ENCODE measurements at regions not wholly inside any gene's neighbourhood (a gene's known extent, or its start where the extent isn't known, plus 50 kb on each side); places are given as distances from the start of the nearest gene placed in this dataset.

DNA sequence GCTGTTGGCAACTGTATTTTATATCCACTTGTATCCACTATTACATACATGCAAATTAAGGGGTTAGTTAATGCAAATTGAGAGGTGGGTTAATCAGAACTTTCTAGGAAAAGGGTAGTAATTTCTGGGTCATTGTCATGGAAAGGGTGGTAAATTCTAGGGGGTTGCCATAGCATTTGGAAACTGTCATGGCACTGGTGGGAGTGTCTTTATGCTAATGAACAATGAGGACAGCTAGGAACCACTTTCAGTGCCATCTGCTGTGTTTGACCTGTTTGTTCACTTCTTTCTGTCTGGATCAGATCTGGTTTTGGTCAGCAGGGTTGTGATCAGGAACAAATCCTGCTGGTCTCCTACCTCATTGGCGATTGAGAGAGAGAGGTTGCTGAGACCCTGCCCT is 283.3 kb upstream of the PRKCQ start:
- DNase-seq = no peak
- no peak overlapping the region for H3K23ac ChIP-seq (ENCODE audit: low read length in 2 of 2)
- H3K79me1 ChIP-seq (replicated peaks; ENCODE audit: low read length, poor library complexity, severe bottlenecking) = no peaks in the 10 kb centered on the region
- no peak overlapping the region for H3K9ac ChIP-seq (ENCODE audit: low read length)
- H3K4ac ChIP-seq (ENCODE audit: low read depth in 1 of 2, low read length in 2 of 2) = no peak overlapping the region
- peaks cover 0 to 21% of the 10 kb centered on the region in 2 experiments for H3K27me3 ChIP-seq (ENCODE audit: control insufficient read depth in 1 of 2, insufficient read depth in 1 of 2, low read length in 2 of 2)
- no peak overlapping the region for H3K27ac ChIP-seq (ENCODE audit: low read length, poor library complexity, severe bottlenecking)
- H3K9me3 ChIP-seq (ENCODE audit: control insufficient read depth, low read length) = no peaks in the 10 kb centered on the region
- H2BK120ac ChIP-seq (ENCODE audit: low read depth, low read length) = no peak overlapping the region
- H3K4me2 ChIP-seq (ENCODE audit: low read length, poor library complexity, severe bottlenecking) = no peak overlapping the region
- H3K14ac ChIP-seq (ENCODE audit: low read length in 2 of 2) = no peak overlapping the region
- H3K36me3 ChIP-seq (ENCODE audit: control insufficient read depth in 1 of 2, insufficient read depth in 2 of 2, low read depth in 1 of 2, low read length in 2 of 2) = no peaks in the 10 kb centered on the region
- no peak overlapping the region for H3K18ac ChIP-seq (ENCODE audit: low read depth in 1 of 2, low read length in 2 of 2)
- no peaks in the 10 kb centered on the region for H3K4me1 ChIP-seq (ENCODE audit: control insufficient read depth, insufficient read depth, low read depth, low read length)
- H2BK12ac ChIP-seq (ENCODE audit: low read length in 2 of 2) = no peak overlapping the region
- no peak overlapping the region for H2BK5ac ChIP-seq (ENCODE audit: low read depth, low read length, poor library complexity, severe bottlenecking)
- H2AK5ac ChIP-seq (ENCODE audit: low read length, severe bottlenecking) = no peak overlapping the region
- no peak overlapping the region for H4K91ac ChIP-seq (ENCODE audit: low read length)
- no peak overlapping the region for H4K8ac ChIP-seq (ENCODE audit: low read length)
- H2BK15ac ChIP-seq (ENCODE audit: low read depth, poor library complexity, severe bottlenecking) = no peak overlapping the region
- no peak overlapping the region for H2AFZ ChIP-seq (ENCODE audit: low read depth, low read length)
- no peak overlapping the region for H3K4me3 ChIP-seq (ENCODE audit: insufficient read depth in 1 of 2, low read depth in 1 of 2, low read length in 2 of 2)
- 100% methylated on average over 1 of the region's 1 CpG for WGBS

DNA sequence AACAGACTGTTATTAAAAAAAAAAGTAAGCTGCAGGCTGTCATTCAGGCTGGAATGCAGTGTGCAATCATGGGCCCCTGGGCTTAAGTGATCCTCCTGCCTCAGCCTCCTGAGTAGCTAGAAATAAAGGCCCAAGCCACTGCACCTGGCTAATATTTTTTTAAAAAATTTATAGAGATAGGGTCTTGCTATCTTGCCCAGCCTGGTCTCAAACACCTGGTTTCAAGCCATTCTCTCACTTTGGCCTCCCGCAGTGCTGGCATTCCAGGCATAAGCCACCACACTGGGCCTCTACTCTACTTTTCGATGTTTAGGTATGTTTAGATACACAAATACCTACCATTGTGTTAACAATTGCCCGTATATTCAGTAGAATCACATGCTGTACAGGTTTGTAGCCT is 270.4 kb upstream of the PRKCQ start:
- H3K9me3 ChIP-seq (ENCODE audit: control insufficient read depth, low read length) = no peaks in the 10 kb centered on the region
- 80% methylated on average over 1 of the region's 3 CpGs for WGBS
- H3K9ac ChIP-seq (ENCODE audit: low read length) = no peak overlapping the region
- H2AK5ac ChIP-seq (ENCODE audit: low read length, severe bottlenecking) = no peak overlapping the region
- no peak overlapping the region for H3K23ac ChIP-seq (ENCODE audit: low read length in 2 of 2)
- no peak overlapping the region for H2BK15ac ChIP-seq (ENCODE audit: low read depth, poor library complexity, severe bottlenecking)
- H3K79me1 ChIP-seq (replicated peaks; ENCODE audit: low read length, poor library complexity, severe bottlenecking) = no peaks in the 10 kb centered on the region
- no peak overlapping the region for H3K14ac ChIP-seq (ENCODE audit: low read length in 2 of 2)
- no peak overlapping the region for H2BK12ac ChIP-seq (ENCODE audit: low read length in 2 of 2)
- H3K18ac ChIP-seq (ENCODE audit: low read depth in 1 of 2, low read length in 2 of 2) = no peak overlapping the region
- H2BK120ac ChIP-seq (ENCODE audit: low read depth, low read length) = no peak overlapping the region
- no peak overlapping the region for H2AFZ ChIP-seq (ENCODE audit: low read depth, low read length)
- no peaks in the 10 kb centered on the region for H3K36me3 ChIP-seq (ENCODE audit: control insufficient read depth in 1 of 2, insufficient read depth in 2 of 2, low read depth in 1 of 2, low read length in 2 of 2)
- no peaks in the 10 kb centered on the region for H3K27me3 ChIP-seq (ENCODE audit: control insufficient read depth in 1 of 2, insufficient read depth in 1 of 2, low read length in 2 of 2)
- no peak overlapping the region for H2BK5ac ChIP-seq (ENCODE audit: low read depth, low read length, poor library complexity, severe bottlenecking)
- H3K4me2 ChIP-seq (ENCODE audit: low read length, poor library complexity, severe bottlenecking) = no peak overlapping the region
- H4K91ac ChIP-seq (ENCODE audit: low read length) = no peak overlapping the region
- no peak overlapping the region for H3K4ac ChIP-seq (ENCODE audit: low read depth in 1 of 2, low read length in 2 of 2)
- H3K4me1 ChIP-seq (ENCODE audit: control insufficient read depth, insufficient read depth, low read depth, low read length) = no peaks in the 10 kb centered on the region
- no peak overlapping the region for H4K8ac ChIP-seq (ENCODE audit: low read length)
- DNase-seq = no peak
- H3K27ac ChIP-seq (ENCODE audit: low read length, poor library complexity, severe bottlenecking) = no peak overlapping the region
- no peak overlapping the region for H3K4me3 ChIP-seq (ENCODE audit: insufficient read depth in 1 of 2, low read depth in 1 of 2, low read length in 2 of 2)

DNA sequence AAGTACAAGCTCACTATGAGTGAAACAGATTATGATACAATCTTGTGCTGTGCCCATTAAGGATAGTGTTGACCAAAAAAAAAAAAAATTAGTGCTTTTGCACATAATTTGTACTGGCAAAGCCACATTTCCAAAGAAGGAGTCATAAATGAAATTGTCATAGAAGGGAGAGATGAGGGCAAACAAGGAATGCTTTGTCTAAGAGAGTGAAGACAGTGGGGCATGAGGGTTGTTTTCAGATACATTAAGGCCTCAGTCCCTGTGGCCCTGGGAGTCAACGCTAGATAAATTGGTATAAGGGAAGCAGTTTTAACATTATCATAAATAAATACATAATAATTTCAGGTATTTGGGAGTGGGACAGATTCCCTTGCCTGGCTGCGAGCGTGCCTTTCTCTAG is 267.5 kb upstream of the PRKCQ start:
- H3K4me1 ChIP-seq (ENCODE audit: control insufficient read depth, insufficient read depth, low read depth, low read length) = no peaks in the 10 kb centered on the region
- H3K18ac ChIP-seq (ENCODE audit: low read depth in 1 of 2, low read length in 2 of 2) = no peak overlapping the region
- H3K4me2 ChIP-seq (ENCODE audit: low read length, poor library complexity, severe bottlenecking) = no peak overlapping the region
- H2AK5ac ChIP-seq (ENCODE audit: low read length, severe bottlenecking) = no peak overlapping the region
- no peaks in the 10 kb centered on the region for H3K27me3 ChIP-seq (ENCODE audit: control insufficient read depth in 1 of 2, insufficient read depth in 1 of 2, low read length in 2 of 2)
- WGBS = 98% methylated on average over 2 of the region's 3 CpGs
- H2AFZ ChIP-seq (ENCODE audit: low read depth, low read length) = no peak overlapping the region
- H3K79me1 ChIP-seq (replicated peaks; ENCODE audit: low read length, poor library complexity, severe bottlenecking) = no peaks in the 10 kb centered on the region
- H2BK12ac ChIP-seq (ENCODE audit: low read length in 2 of 2) = no peak overlapping the region
- H3K4me3 ChIP-seq (ENCODE audit: insufficient read depth in 1 of 2, low read depth in 1 of 2, low read length in 2 of 2) = no peak overlapping the region
- H3K4ac ChIP-seq (ENCODE audit: low read depth in 1 of 2, low read length in 2 of 2) = no peak overlapping the region
- H2BK15ac ChIP-seq (ENCODE audit: low read depth, poor library complexity, severe bottlenecking) = no peak overlapping the region
- no peak overlapping the region for H3K27ac ChIP-seq (ENCODE audit: low read length, poor library complexity, severe bottlenecking)
- no peak overlapping the region for H4K91ac ChIP-seq (ENCODE audit: low read length)
- no peak overlapping the region for H3K9ac ChIP-seq (ENCODE audit: low read length)
- H3K9me3 ChIP-seq (ENCODE audit: control insufficient read depth, low read length) = no peaks in the 10 kb centered on the region
- no peak overlapping the region for H3K23ac ChIP-seq (ENCODE audit: low read length in 2 of 2)
- H3K36me3 ChIP-seq (ENCODE audit: control insufficient read depth in 1 of 2, insufficient read depth in 2 of 2, low read depth in 1 of 2, low read length in 2 of 2) = no peaks in the 10 kb centered on the region
- DNase-seq = no peak
- H3K14ac ChIP-seq (ENCODE audit: low read length in 2 of 2) = no peak overlapping the region
- no peak overlapping the region for H2BK5ac ChIP-seq (ENCODE audit: low read depth, low read length, poor library complexity, severe bottlenecking)
- H2BK120ac ChIP-seq (ENCODE audit: low read depth, low read length) = no peak overlapping the region
- H4K8ac ChIP-seq (ENCODE audit: low read length) = no peak overlapping the region

- Histone ChIP-seq H3K9ac (ENCODE audit: low read length) (no peak overlapping the region), H3K14ac (ENCODE audit: low read length in 2 of 2) (no peak overlapping the region), H3K23ac (ENCODE audit: low read length in 2 of 2) (no peak overlapping the region), H4K8ac (ENCODE audit: low read length) (no peak overlapping the region), H3K36me3 (ENCODE audit: control insufficient read depth in 1 of 2, insufficient read depth in 2 of 2, low read depth in 1 of 2, low read length in 2 of 2) (no peaks in the 10 kb centered on the region), H3K18ac (ENCODE audit: low read depth in 1 of 2, low read length in 2 of 2) (no peak overlapping the region), H2BK15ac (ENCODE audit: low read depth, poor library complexity, severe bottlenecking) (no peak overlapping the region), H3K4me3 (ENCODE audit: insufficient read depth in 1 of 2, low read depth in 1 of 2, low read length in 2 of 2) (no peak overlapping the region), H2BK5ac (ENCODE audit: low read depth, low read length, poor library complexity, severe bottlenecking) (no peak overlapping the region), H3K4me1 (ENCODE audit: control insufficient read depth, insufficient read depth, low read depth, low read length) (no peaks in the 10 kb centered on the region), H3K27ac (ENCODE audit: low read length, poor library complexity, severe bottlenecking) (no peak overlapping the region), H2AK5ac (ENCODE audit: low read length, severe bottlenecking) (no peak overlapping the region), H3K9me3 (ENCODE audit: control insufficient read depth, low read length) (no peaks in the 10 kb centered on the region), H3K79me1 (replicated peaks; ENCODE audit: low read length, poor library complexity, severe bottlenecking) (no peaks in the 10 kb centered on the region), H2AFZ (ENCODE audit: low read depth, low read length) (no peak overlapping the region), H2BK12ac (ENCODE audit: low read length in 2 of 2) (no peak overlapping the region), H3K4me2 (ENCODE audit: low read length, poor library complexity, severe bottlenecking) (no peak overlapping the region), H3K27me3 (ENCODE audit: control insufficient read depth in 1 of 2, insufficient read depth in 1 of 2, low read length in 2 of 2) (no peaks in the 10 kb centered on the region), H3K4ac (ENCODE audit: low read depth in 1 of 2, low read length in 2 of 2) (no peak overlapping the region), H4K91ac (ENCODE audit: low read length) (no peak overlapping the region), H2BK120ac (ENCODE audit: low read depth, low read length) (no peak overlapping the region)
- no peak for DNase-seq
- 90% methylated on average over 2 of the region's 4 CpGs for WGBS
Measured at GRCh38 chr10:6843894-6844650, 264.0 kb upstream of the PRKCQ start.

Data from mesenchymal stem cell (in vitro differentiated cells and primary cell).